Hematopoietic multipotent progenitor cell treated with erythropoietin and hydrocortisone succinate and interleukin-3 and kit ligand, for 4 days (in vitro differentiated cells): ENCODE measurements at regions not wholly inside any gene's neighbourhood (a gene's known extent, or its start where the extent isn't known, plus 50 kb on each side); places are given as distances from the start of the nearest gene placed in this dataset.
"Not testable (repeated sequence)": the region's sequence is repeated elsewhere in the genome, so short reads cannot be mapped to it uniquely, and the experiment has no call there.

ENCODE experiments used
- DNase-seq: peaks from one replicate; pipeline ENCODE4 v3.0.0-alpha.2; 2015

DNA sequence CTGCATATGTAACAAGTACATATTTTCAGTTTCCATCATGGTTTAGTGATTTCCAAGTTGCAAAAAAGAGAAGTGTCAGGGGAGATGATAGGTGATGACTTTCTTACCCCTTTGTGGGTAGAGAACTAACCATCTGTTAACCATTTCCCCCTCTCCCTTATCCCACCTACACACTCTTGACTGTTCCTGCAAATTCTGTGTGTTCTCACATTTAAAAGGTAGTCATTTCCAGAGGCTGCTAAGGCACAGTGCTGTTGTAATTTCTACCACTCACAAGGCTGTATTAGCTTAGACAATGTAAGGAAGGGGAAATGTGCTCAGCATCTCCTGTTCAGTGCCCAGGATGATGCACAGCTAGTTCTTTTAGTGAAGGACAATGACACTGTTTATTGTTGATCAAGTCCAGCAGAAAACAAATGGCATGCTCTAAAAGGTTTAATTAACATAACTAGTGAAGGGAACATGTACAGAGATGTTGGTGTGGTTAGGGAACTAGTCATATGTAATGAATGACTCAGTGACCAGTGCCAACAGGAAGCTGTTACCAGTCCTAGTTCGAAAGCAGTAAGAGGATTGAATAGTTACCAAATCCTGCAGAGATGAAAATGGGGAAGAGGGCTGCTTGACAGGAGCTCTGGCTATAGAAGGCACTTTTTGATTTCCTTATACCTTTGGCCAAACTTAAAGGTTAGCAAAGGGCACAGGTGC lies 165.1 kb downstream of the PLK2 start:
- DNase-seq, result peak; percentile 20

DNA sequence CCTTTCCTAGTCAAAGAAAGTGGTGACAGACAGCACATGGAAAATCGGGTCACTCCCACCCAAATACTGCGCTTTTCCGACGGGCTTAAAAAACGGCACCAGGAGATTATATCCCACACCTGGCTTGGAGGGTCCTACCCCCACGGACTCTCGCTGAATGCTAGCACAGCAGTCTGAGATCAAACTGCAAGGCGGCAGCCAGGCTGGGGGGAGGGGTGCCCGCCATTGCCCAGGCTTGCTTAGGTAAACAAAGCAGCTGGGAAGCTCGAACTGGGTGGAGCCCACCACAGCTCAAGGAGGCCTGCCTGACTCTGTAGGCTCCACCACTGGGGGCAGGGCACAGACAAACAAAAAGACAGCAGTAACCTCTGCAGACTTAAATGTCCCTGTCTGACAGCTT lies 171.6 kb downstream of the PLK2 start:
- not testable (repeated sequence) for DNase-seq

- peak; percentile 12 for DNase-seq
Measured at GRCh38 chr5:58286741-58287140, 173.1 kb downstream of the PLK2 start.

DNA sequence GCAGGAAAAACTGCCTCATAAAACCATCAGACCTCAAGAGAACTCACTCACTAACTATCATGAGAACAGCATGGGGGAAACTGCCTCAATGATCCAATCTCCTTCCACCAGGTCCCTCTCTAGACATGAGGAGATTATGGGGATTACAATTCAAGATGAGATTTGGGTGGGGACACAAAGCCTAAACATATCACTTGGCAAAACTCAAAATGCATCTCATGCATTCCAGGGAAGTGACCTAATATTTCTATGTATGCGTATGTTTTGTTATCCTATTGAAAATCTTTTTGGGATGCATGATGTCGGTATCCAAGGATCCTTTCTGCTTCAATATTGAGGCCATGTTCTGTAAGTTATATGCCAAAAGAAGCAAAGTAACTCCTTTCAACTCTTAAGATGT lies 174.0 kb downstream of the PLK2 start:
- DNase-seq, result no peak

DNA sequence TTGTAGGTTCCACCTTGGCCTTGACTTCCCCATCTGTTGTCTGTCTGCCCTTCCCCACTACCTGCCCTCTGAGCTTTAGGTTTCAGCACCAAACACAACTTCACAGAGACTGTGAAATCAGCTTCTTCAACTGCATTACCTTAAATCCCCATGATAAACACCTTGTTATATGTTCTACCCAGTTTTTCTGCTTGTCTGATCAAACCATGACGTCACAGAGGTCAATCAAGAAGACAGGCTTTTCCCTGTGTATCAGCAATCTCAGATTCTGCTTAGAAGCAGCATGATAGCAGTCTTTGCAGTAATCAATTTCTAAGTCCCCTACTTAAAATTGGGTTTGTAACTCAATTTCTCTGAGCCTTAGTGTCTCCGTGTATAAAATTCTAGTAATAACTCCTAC lies 175.0 kb downstream of the PLK2 start:
- no peak for DNase-seq

- no peak for DNase-seq
Measured at GRCh38 chr5:58281189-58281588, 178.7 kb downstream of the PLK2 start.

- DNase-seq, result no peak
Measured at GRCh38 chr5:58279259-58279658, 180.6 kb downstream of the PLK2 start.

DNA sequence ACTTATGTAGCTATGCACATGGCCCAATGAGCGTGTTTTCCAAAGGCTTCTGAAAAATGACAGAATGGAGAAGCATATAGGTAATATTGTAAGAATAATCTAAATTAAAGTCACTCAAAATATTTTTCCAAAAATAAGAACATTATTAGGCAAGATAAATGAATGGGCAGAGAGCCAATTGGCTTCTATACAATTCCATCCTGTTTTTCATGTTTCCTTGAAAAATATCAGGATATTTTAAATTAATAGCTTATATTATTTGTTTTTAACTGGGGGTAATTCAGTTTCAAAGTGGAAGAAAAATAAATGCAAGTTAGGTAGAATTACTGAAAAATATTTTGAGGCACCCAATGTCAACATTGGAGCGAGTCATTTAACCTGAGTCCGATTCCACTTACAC lies 183.5 kb downstream of the PLK2 start:
- no peak for DNase-seq

GRCh38 chr5:58275516-58275915 lies 184.4 kb downstream of the PLK2 start:
- peak; percentile 30 for DNase-seq

GRCh38 chr5:58274191-58274590 lies 185.7 kb downstream of the PLK2 start:
- no peak for DNase-seq

GRCh38 chr5:58273711-58274110 lies 186.2 kb downstream of the PLK2 start:
- DNase-seq, result no peak

- DNase-seq, result no peak
Measured at GRCh38 chr5:58268268-58268667, 191.6 kb downstream of the PLK2 start.

DNA sequence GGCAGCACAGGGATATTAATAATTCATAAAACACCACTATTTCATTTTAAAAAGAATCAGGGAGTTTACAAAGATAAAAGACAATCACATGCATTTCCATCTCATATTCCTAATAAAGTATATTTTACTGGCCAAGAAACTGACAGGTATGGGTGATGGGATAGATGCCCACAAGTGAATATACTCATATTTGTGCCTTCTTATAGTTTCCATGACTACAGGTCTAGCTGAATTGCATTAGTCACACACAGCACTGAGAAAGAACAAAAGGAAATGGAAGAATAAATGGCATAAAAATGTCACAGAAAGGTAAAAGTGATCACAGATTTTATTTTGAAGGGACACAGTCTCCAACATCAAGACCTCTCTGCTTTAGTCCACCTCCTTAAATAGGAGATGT lies 193.5 kb downstream of the PLK2 start:
- DNase-seq, result no peak

GRCh38 chr5:58265246-58265930 lies 194.5 kb downstream of the PLK2 start:
- no peak for DNase-seq

- no peak for DNase-seq
Measured at GRCh38 chr5:58264276-58264675, 195.6 kb downstream of the PLK2 start.

- no peak for DNase-seq
Measured at GRCh38 chr5:58263296-58263695, 196.6 kb downstream of the PLK2 start.

DNA sequence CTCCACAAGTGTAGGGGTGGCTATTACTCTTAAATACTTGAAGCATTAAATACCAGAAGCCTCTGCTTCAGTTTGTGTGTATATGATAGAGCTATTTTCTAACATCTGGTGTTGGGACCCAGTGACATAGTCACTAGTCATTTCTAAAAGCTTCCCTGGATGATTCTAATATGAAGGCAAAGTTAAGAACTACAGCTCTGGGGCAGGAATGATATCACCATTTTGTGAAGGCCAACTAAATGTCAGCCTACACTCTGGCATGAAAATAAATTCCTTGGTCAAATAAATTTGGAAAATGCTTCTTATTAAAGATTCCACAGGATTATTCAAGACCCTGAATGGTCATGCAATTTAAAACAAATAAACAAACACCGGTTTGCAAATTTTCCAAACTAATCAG lies 197.7 kb downstream of the PLK2 start:
- DNase-seq, result no peak

DNA sequence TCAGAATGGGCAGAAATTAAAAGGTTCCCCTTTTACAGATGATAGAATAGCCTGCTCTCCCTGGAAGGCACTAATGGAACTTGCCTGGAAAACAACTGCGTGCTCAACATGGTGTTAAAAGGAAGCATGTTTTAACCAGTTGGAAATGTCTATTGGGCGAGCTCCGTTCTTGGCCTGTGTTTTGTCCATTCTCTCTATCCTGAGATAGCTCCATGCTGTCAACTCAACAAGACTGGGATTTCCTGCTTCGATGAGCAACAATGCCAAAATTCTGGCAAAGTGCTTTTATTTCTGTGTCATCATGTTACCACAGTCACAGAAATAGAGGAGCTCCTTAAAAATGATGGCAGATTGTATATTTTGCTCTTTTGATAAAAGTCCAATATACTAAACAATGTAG lies 198.3 kb downstream of the PLK2 start:
- no peak for DNase-seq

GRCh38 chr5:58260243-58260642 lies 199.6 kb downstream of the PLK2 start:
- DNase-seq, result no peak

GRCh38 chr5:58259685-58260152 lies 200.2 kb downstream of the PLK2 start:
- DNase-seq, result peak; percentile 6

GRCh38 chr5:58258984-58259684 lies 200.8 kb downstream of the PLK2 start:
- DNase-seq, result no peak

- DNase-seq, result no peak
Measured at GRCh38 chr5:58255970-58256369, 203.9 kb downstream of the PLK2 start.

DNA sequence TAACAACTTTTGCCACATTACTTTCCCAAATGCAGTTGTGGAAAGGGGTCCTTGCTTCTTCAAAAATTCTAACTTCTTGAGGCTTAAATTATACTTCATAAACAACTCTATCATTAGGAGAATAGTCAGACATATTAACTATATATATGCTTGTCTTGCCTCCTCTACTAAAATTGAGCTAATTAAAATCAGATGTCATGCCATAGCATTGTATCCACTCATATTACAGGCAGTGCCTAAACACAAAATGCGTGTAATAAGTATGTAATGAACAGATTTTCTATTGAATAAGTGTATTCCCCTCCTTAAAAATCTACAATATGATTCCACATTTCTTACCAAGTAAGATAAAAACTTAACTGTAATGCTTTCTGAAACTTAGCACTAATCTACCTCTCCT lies 204.5 kb downstream of the PLK2 start:
- no peak for DNase-seq

DNA sequence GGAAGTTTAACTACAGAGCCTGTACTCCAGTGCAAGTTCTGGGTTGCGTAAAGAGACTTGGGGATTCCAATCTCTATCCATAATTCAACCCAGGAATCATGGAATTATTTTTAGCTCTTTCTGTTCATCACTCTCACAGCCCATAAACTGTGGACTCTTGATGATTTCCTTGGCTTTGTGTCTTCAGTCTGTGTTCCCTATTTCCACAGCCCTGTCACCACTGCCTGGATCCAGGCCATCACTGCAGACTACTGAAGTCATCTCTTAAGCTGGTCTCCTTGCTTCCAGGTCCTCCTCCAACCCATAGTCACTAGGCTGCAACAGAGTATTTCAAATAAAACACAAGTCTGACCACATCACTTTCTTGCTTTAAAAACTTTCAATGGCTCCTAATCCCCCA lies 211.7 kb downstream of the PLK2 start:
- DNase-seq, result no peak
